Stomach (tissue), 8 donors: ENCODE measurements at regions not wholly inside any gene's neighbourhood (a gene's known extent, or its start where the extent isn't known, plus 50 kb on each side); places are given as distances from the start of the nearest gene placed in this dataset.

Experiments used
- DNase-seq, 2 donors: peaks; one replicate each; pipeline versions ENCODE4 v3.0.0 to v3.0.0-alpha.2; 2013 to 2019
- H3K27ac ChIP-seq, 5 donors: fragments of 200-600 bp in 4 of 5; sonication (generic) in 4 of 5; one replicate each; pipeline ENCODE4 v1.5.1; 2013 to 2019; ENCODE audit warnings: mild to moderate bottlenecking in 1 of 5, moderate library complexity in 1 of 5
- H3K27me3 ChIP-seq, 3 donors: fragments of 200-600 bp; sonication (generic); one replicate each; pipeline ENCODE4 v1.5.1; 2017 to 2019; ENCODE audit warnings: mixed run types in 1 of 3
- H3K36me3 ChIP-seq, 4 donors: fragments of 200-600 bp; sonication (generic); 1 replicate in 3 of 4; 2 replicates in 1 of 4; pipeline ENCODE4 v1.5.1; 2016 to 2019
- H3K4me1 ChIP-seq, 4 donors: fragments of 200-600 bp; sonication (generic); one replicate each; pipeline ENCODE4 v1.5.1; 2016 to 2019
- H3K4me3 ChIP-seq, 4 donors: fragments of 200-600 bp; sonication (generic) in 3 of 4; one replicate each; pipeline ENCODE4 v1.5.1; 2016 to 2019; ENCODE audit warnings: mild to moderate bottlenecking in 1 of 4
- H3K9me3 ChIP-seq, 4 donors: fragments of 200-600 bp; sonication (generic); one replicate each; pipeline ENCODE4 v1.5.1; 2016 to 2019
- EP300 ChIP-seq: sonication (generic); formaldehyde crosslinking; IDR thresholded peaks from one replicate; pipeline ENCODE4 v1.6.1; 2017; ENCODE audit warnings: antibody characterized with exemption
- POLR2A ChIP-seq, 4 donors: fragments of 450-650 bp; IDR thresholded peaks; one replicate each; pipeline ENCODE4 v1.6.1; 2016; ENCODE audit warnings: antibody characterized with exemption in 4 of 4, control low read depth in 2 of 4, mild to moderate bottlenecking in 1 of 4, moderate library complexity in 1 of 4
- POLR2AphosphoS5 ChIP-seq, 3 donors: sonication (generic); formaldehyde crosslinking; IDR thresholded peaks; one replicate each; pipeline ENCODE4 v1.6.1; 2016; ENCODE audit warnings: antibody characterized with exemption in 3 of 3
- WGBS, 5 donors: extraction: QIAGEN DNeasy Blood & Tissue Kit in 3 of 5; methylation state at CpG; one replicate each; pipeline versions ENCODE4 v1.1.5 to v1.1.7; 2013 to 2018; 5-methylcytosine and 5-hydroxymethylcytosine counted together
- intact Hi-C: fragments of 100-400 bp; cut with DNase I; formaldehyde crosslinking; loops from one replicate; pipeline ENCODE4 v1.15.1; 2023; ENCODE audit warnings: low total_unique reads
- TF ChIP-seq, protein P1 (sequence below), 7 experiments: fragments of 450-650 bp in 4 of 7; fragments of 200-600 bp in 3 of 7; sonication (generic) in 3 of 7; IDR thresholded peaks; one replicate each; pipeline ENCODE4 v1.5.1; 2016 to 2019; ENCODE audit warnings: antibody characterized with exemption in 7 of 7, control low read depth in 2 of 7, mild to moderate bottlenecking in 1 of 7
- donor health status: healthy with polysubstance abuse.
- donor health status: Bipolar disorder and iron deficiency.
- donor health status: healthy.

DNA sequence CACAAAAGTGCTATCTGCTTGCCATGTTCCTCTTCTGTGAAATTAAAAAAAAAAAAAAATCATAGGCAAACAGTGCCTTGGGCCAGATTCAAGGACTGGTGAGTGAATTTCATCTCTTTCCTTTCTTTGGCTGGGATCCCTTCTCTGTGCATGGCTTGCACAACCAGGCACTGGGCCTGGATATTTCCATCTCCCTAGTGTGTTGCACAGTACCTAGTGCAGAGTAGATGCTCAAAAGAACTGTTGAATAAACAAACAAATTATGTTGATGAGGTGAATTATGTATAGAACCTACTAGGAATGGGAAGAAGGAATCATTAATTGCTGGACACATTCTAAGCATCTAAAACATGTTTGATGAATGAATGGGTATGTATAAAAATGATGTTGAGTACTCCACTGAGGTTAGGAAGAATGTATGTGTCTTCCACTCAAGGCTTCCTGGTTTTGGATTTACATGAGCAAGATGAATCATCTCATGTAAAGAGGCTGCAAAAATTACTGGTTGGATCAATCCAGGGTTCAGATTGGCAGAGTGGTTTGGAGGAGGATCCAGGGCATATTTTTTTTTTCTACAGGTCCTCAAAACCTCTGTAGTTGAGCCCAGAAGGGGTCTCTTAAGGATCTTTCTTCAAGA, 93.2 kb downstream of the EMP1 start:
- TF ChIP-seq POLR2AphosphoS5 (IDR thresholded peaks at IDR 0.05), result no peak
- no peak for TF ChIP-seq POLR2A (IDR thresholded peaks at IDR 0.05)
- TF ChIP-seq, protein P1, sequence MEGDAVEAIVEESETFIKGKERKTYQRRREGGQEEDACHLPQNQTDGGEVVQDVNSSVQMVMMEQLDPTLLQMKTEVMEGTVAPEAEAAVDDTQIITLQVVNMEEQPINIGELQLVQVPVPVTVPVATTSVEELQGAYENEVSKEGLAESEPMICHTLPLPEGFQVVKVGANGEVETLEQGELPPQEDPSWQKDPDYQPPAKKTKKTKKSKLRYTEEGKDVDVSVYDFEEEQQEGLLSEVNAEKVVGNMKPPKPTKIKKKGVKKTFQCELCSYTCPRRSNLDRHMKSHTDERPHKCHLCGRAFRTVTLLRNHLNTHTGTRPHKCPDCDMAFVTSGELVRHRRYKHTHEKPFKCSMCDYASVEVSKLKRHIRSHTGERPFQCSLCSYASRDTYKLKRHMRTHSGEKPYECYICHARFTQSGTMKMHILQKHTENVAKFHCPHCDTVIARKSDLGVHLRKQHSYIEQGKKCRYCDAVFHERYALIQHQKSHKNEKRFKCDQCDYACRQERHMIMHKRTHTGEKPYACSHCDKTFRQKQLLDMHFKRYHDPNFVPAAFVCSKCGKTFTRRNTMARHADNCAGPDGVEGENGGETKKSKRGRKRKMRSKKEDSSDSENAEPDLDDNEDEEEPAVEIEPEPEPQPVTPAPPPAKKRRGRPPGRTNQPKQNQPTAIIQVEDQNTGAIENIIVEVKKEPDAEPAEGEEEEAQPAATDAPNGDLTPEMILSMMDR (IDR thresholded peaks at IDR 0.05), result no peak
- TF ChIP-seq EP300, result no peak
- Histone ChIP-seq H3K4me3 (no peak overlapping the region), H3K36me3 (no peaks in the 10 kb centered on the region), H3K27ac (no peak overlapping the region), H3K4me1 (peaks cover 0 to 8% (median 3%) of the 10 kb centered on the region in 4 donors), H3K9me3 (no peaks in the 10 kb centered on the region), H3K27me3 (no peaks in the 10 kb centered on the region)
- DNase-seq, result no peak
- intact Hi-C loops, result loop anchor here (10.0 kb wide), 1 partner anchor 245 kb away; no protein-coding TSS in a partner anchor

DNA sequence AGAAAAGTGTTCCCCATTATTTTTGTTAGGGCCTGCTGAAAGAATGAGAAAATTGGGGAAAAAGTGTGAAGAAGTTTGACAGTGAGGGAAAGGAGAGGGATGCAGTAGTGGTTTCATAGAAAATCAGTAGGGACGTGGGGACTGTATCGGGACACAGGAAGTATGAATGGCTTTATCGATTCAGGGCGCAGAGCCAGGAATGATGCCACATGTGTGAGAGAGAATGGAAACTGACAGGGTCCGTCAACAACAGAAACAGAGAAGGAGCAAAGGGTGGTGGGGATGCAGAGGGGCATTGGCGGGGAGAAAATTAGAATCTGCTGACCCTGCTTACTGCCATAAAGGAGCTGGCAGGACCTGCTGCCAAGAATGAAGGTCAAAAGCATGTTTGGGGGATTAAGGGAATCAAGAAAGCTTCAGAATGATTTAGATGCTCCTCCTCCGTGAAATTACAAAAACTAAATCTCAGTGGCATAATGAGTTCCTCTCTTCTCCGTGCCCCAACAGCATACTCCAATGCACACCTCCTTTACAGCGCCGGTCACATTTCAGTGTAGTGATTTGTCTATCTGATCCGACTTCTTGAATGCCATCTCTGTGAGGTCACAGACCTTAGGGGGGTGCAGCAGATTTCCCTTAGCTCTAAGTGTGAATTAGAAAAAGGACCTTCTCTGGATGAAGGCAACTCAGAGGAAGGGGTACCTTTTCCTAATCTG, 92.6 kb downstream of the EMP1 start:
- H3K4me1 ChIP-seq, result peaks cover 0 to 8% (median 3%) of the 10 kb centered on the region in 4 donors
- no peaks in the 10 kb centered on the region for H3K36me3 ChIP-seq
- H3K9me3 ChIP-seq, result no peaks in the 10 kb centered on the region
- H3K4me3 ChIP-seq, result no peak overlapping the region
- TF ChIP-seq POLR2AphosphoS5 (IDR thresholded peaks at IDR 0.05), result no peak
- TF ChIP-seq POLR2A (IDR thresholded peaks at IDR 0.05), result no peak
- WGBS, 5 donors, result 64 to 75% (median 66%) methylated on average over 11 of the region's 11 CpGs
- no peak overlapping the region for H3K27ac ChIP-seq
- no peak for DNase-seq
- intact Hi-C loops, result loop anchor here (10.0 kb wide), 1 partner anchor 246 kb away; no protein-coding TSS in a partner anchor
- no peaks in the 10 kb centered on the region for H3K27me3 ChIP-seq

DNA sequence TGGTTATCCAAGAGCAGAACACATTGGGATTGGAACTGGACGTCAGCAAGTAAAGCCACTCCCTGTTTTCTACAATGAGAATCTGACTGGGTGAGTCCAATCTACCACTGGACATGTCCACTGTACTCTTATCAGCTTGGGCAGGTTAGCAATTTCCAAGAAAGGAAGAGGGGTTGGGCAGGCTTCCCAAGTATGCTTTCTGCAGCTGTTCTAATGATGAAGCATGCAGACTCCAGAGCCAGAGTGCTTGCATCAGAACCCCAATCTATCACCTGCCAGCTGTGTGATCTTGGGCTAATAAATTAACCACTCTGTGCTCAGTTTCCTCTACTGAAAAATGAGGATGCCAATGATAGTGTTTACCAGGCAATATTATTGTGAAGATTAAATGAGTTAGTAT, 92.0 kb downstream of the EMP1 start:
- Histone ChIP-seq H3K4me3 (no peak overlapping the region), H3K9me3 (no peaks in the 10 kb centered on the region), H3K27ac (no peak overlapping the region), H3K27me3 (no peaks in the 10 kb centered on the region), H3K36me3 (no peaks in the 10 kb centered on the region), H3K4me1 (peaks cover 0 to 8% (median 3%) of the 10 kb centered on the region in 4 donors)
- TF ChIP-seq EP300, result no peak
- no peak for TF ChIP-seq POLR2AphosphoS5 (IDR thresholded peaks at IDR 0.05)
- TF ChIP-seq POLR2A (IDR thresholded peaks at IDR 0.05), result no peak
- TF ChIP-seq, protein P1 (IDR thresholded peaks at IDR 0.05), result no peak
- no peak for DNase-seq
- WGBS, 5 donors, result 9 to 25% (median 21%) methylated on average over 1 of the region's 1 CpG
- intact Hi-C loops, result loop anchor here (10.0 kb wide), 1 partner anchor 246 kb away; no protein-coding TSS in a partner anchor

DNA sequence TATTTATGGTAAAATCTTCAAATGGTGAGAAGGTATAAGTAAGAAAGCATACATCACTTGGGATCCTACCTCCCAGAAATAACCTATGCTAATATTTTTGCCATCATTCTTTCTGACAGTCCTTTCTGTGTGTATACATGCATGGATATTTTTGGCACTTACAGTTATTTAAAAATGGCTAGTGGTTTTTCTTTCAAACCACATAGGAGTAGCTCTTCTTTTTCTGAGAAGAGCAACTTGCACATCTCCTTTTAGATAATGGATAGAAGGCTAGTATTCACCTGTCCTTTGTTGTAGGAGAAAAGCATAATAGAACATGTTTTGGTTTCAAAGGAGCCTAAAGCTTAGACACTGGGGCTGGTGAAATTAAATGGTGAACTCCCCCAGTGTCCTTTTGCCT, 87.3 kb downstream of the EMP1 start:
- TF ChIP-seq, protein P1 (IDR thresholded peaks at IDR 0.05), result no peak
- no peak for TF ChIP-seq POLR2A (IDR thresholded peaks at IDR 0.05)
- TF ChIP-seq EP300, result no peak
- no peak for TF ChIP-seq POLR2AphosphoS5 (IDR thresholded peaks at IDR 0.05)
- DNase-seq, result no peak
- no peak overlapping the region for H3K27ac ChIP-seq
- H3K36me3 ChIP-seq, result no peaks in the 10 kb centered on the region
- H3K27me3 ChIP-seq, result no peaks in the 10 kb centered on the region
- intact Hi-C loops, result loop anchor here (5.0 to 10.0 kb wide), 2 partner anchors 251 to 363 kb away; no protein-coding TSS in a partner anchor
- H3K9me3 ChIP-seq, result no peaks in the 10 kb centered on the region
- peaks cover 0 to 1% (median 0%) of the 10 kb centered on the region in 4 donors for H3K4me1 ChIP-seq
- H3K4me3 ChIP-seq, result no peak overlapping the region
